ENCODE measurements at regions not wholly inside any gene's neighbourhood (a gene's known extent, or its start where the extent isn't known, plus 50 kb on each side); places are given as distances from the start of the nearest gene placed in this dataset.

GRCh38 chr3:102290241-102290640, 144.6 kb upstream of the ZPLD1 start:
- Mint-ChIP-seq H3K27ac (no peak overlapping the region), H3K9me3 (peaks cover 13% of the 10 kb centered on the region), H3K27me3 (peaks cover 19% of the 10 kb centered on the region), H3K4me3 (no peak overlapping the region), H3K36me3 (ENCODE audit: low read depth) (no peaks in the 10 kb centered on the region), H3K4me1 (ENCODE audit: low read depth) (no peaks in the 10 kb centered on the region)
- TF ChIP-seq CTCF (IDR thresholded peaks at IDR 0.05), result no peak
- ATAC-seq (no peak), DNase-seq (no peak)
- ChIA-PET POLR2A (no interaction called here), CTCF (interaction anchor here (1.4 kb wide), 1 partner anchor 61 kb away, joined by 5 read pairs; no protein-coding TSS in a partner anchor)
- intact Hi-C loops (cut with micrococcal nuclease), result no loop called here

GRCh38 chr3:102295756-102296155, 139.1 kb upstream of the ZPLD1 start:
- Mint-ChIP-seq H3K4me3 (no peak overlapping the region), H3K27ac (no peak overlapping the region)

GRCh38 chr3:102297072-102297658, 137.7 kb upstream of the ZPLD1 start:
- ChIA-PET CTCF (no interaction called here), POLR2A (no interaction called here)
- H3K9me3 Mint-ChIP-seq, result peaks cover 2% of the 10 kb centered on the region
- no peak overlapping the region for H3K27ac Mint-ChIP-seq
- intact Hi-C loops (cut with micrococcal nuclease), result no loop called here
- no peak overlapping the region for H3K4me3 Mint-ChIP-seq
- H3K4me1 Mint-ChIP-seq (ENCODE audit: low read depth), result peaks cover 2% of the 10 kb centered on the region
- DNase-seq (no peak), ATAC-seq (no peak)
- peaks cover 12% of the 10 kb centered on the region for H3K27me3 Mint-ChIP-seq
- TF ChIP-seq CTCF (IDR thresholded peaks at IDR 0.05), result no peak
- no peaks in the 10 kb centered on the region for H3K36me3 Mint-ChIP-seq (ENCODE audit: low read depth)

More at GRCh38 chr3:102295756-102296155, 139.1 kb upstream of the ZPLD1 start:
- ChIA-PET POLR2A (no interaction called here), CTCF (no interaction called here)
- intact Hi-C loops (cut with micrococcal nuclease), result no loop called here
- ATAC-seq (no peak), DNase-seq (no peak)
- Mint-ChIP-seq H3K9me3 (peaks cover 2% of the 10 kb centered on the region), H3K36me3 (ENCODE audit: low read depth) (no peaks in the 10 kb centered on the region), H3K4me1 (ENCODE audit: low read depth) (peaks cover 2% of the 10 kb centered on the region), H3K27me3 (peaks cover 11% of the 10 kb centered on the region)
- no peak for TF ChIP-seq CTCF (IDR thresholded peaks at IDR 0.05)

GRCh38 chr3:102299125-102299877, 135.5 kb upstream of the ZPLD1 start:
- H3K36me3 Mint-ChIP-seq (ENCODE audit: low read depth), result no peaks in the 10 kb centered on the region
- ATAC-seq (peak; percentile 67), DNase-seq (peak; percentile 26)
- peaks cover 12% of the 10 kb centered on the region for H3K27me3 Mint-ChIP-seq
- peaks cover 2% of the 10 kb centered on the region for H3K4me1 Mint-ChIP-seq (ENCODE audit: low read depth)
- POLR2A ChIA-PET, result no interaction called here
- H3K4me3 Mint-ChIP-seq, result no peak overlapping the region
- TF ChIP-seq CTCF (IDR thresholded peaks at IDR 0.05), result no peak
- intact Hi-C loops (cut with micrococcal nuclease), result no loop called here
- H3K27ac Mint-ChIP-seq, result peak overlapping the region; percentile 18
- CTCF ChIA-PET, result no interaction called here
- no peaks in the 10 kb centered on the region for H3K9me3 Mint-ChIP-seq

- ATAC-seq, result no peak
- peaks cover 14% of the 10 kb centered on the region for H3K27me3 Mint-ChIP-seq
Measured at GRCh38 chr3:102301155-102301880, 133.5 kb upstream of the ZPLD1 start.

More at GRCh38 chr3:102301155-102301880, 133.5 kb upstream of the ZPLD1 start:
- Mint-ChIP-seq H3K4me3 (no peak overlapping the region), H3K4me1 (ENCODE audit: low read depth) (peaks cover 2% of the 10 kb centered on the region), H3K36me3 (ENCODE audit: low read depth) (no peaks in the 10 kb centered on the region), H3K27ac (no peak overlapping the region), H3K9me3 (no peaks in the 10 kb centered on the region)
- TF ChIP-seq CTCF (IDR thresholded peaks at IDR 0.05), result no peak
- ChIA-PET POLR2A (interaction anchor here (0.6 kb wide), 1 partner anchor 614 kb away, joined by 3 read pairs; no protein-coding TSS in a partner anchor), CTCF (no interaction called here)
- DNase-seq, result no peak
- intact Hi-C loops (cut with micrococcal nuclease), result no loop called here

Measured in activated CD8-positive, alpha-beta T cell treated with anti-CD3 and anti-CD28 coated beads for 36 hours (primary cell).